ENCODE measurements at regions not wholly inside any gene's neighbourhood (a gene's known extent, or its start where the extent isn't known, plus 50 kb on each side); places are given as distances from the start of the nearest gene placed in this dataset.

DNA sequence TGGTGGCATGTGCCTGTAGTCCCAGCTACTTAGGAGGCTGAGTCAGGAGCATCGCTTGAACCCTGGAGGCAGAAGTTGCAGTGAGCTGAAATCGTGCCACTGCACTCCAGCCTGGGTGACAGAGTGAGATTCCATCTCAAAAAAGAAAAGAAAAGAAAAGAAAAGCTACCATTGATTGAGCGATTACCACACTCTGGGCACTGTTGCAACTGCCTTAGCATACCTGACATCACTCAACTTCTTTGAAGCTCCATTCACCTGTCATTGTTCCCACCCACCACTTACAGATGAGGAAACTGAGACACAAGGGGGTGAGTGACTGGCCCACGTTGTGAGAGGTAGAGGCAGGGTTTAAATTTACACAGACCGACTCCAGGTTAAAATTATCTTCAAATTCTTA lies 442.1 kb upstream of the SULF2 start:
- TF ChIP-seq ETV5 (CRISPR knock-in tag; IDR thresholded peaks at IDR 0.05; ENCODE audit: borderline replicate concordance) (no peak), ZNF282 (IDR thresholded peaks at IDR 0.05; ENCODE audit: partially characterized antibody) (no peak), ZNF260 (CRISPR knock-in tag; IDR thresholded peaks at IDR 0.05; ENCODE audit: borderline replicate concordance, low read depth) (no peak), RFX5 (IDR thresholded peaks at IDR 0.05; ENCODE audit: low read depth, low read length) (no peak), ZZZ3 (CRISPR knock-in tag; IDR thresholded peaks at IDR 0.05; ENCODE audit: borderline replicate concordance) (no peak), SMC3 (IDR thresholded peaks at IDR 0.05; ENCODE audit: low read length) (no peak), GLI4 (CRISPR knock-in tag; IDR thresholded peaks at IDR 0.05; ENCODE audit: borderline replicate concordance) (no peak), MXI1 (IDR thresholded peaks at IDR 0.05; ENCODE audit: borderline replicate concordance, low read depth, low read length) (no peak)
- TF ChIP-seq, protein P1, sequence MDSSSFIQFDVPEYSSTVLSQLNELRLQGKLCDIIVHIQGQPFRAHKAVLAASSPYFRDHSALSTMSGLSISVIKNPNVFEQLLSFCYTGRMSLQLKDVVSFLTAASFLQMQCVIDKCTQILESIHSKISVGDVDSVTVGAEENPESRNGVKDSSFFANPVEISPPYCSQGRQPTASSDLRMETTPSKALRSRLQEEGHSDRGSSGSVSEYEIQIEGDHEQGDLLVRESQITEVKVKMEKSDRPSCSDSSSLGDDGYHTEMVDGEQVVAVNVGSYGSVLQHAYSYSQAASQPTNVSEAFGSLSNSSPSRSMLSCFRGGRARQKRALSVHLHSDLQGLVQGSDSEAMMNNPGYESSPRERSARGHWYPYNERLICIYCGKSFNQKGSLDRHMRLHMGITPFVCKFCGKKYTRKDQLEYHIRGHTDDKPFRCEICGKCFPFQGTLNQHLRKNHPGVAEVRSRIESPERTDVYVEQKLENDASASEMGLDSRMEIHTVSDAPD (CRISPR knock-in tag; IDR thresholded peaks at IDR 0.05): no peak
- TF ChIP-seq, protein P2, sequence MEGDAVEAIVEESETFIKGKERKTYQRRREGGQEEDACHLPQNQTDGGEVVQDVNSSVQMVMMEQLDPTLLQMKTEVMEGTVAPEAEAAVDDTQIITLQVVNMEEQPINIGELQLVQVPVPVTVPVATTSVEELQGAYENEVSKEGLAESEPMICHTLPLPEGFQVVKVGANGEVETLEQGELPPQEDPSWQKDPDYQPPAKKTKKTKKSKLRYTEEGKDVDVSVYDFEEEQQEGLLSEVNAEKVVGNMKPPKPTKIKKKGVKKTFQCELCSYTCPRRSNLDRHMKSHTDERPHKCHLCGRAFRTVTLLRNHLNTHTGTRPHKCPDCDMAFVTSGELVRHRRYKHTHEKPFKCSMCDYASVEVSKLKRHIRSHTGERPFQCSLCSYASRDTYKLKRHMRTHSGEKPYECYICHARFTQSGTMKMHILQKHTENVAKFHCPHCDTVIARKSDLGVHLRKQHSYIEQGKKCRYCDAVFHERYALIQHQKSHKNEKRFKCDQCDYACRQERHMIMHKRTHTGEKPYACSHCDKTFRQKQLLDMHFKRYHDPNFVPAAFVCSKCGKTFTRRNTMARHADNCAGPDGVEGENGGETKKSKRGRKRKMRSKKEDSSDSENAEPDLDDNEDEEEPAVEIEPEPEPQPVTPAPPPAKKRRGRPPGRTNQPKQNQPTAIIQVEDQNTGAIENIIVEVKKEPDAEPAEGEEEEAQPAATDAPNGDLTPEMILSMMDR (CRISPR knock-in tag; IDR thresholded peaks at IDR 0.05): no peak
- TF ChIP-seq, protein P3, sequence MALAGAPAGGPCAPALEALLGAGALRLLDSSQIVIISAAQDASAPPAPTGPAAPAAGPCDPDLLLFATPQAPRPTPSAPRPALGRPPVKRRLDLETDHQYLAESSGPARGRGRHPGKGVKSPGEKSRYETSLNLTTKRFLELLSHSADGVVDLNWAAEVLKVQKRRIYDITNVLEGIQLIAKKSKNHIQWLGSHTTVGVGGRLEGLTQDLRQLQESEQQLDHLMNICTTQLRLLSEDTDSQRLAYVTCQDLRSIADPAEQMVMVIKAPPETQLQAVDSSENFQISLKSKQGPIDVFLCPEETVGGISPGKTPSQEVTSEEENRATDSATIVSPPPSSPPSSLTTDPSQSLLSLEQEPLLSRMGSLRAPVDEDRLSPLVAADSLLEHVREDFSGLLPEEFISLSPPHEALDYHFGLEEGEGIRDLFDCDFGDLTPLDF (CRISPR knock-in tag; IDR thresholded peaks at IDR 0.05): no peak
- TF ChIP-seq, protein P4, sequence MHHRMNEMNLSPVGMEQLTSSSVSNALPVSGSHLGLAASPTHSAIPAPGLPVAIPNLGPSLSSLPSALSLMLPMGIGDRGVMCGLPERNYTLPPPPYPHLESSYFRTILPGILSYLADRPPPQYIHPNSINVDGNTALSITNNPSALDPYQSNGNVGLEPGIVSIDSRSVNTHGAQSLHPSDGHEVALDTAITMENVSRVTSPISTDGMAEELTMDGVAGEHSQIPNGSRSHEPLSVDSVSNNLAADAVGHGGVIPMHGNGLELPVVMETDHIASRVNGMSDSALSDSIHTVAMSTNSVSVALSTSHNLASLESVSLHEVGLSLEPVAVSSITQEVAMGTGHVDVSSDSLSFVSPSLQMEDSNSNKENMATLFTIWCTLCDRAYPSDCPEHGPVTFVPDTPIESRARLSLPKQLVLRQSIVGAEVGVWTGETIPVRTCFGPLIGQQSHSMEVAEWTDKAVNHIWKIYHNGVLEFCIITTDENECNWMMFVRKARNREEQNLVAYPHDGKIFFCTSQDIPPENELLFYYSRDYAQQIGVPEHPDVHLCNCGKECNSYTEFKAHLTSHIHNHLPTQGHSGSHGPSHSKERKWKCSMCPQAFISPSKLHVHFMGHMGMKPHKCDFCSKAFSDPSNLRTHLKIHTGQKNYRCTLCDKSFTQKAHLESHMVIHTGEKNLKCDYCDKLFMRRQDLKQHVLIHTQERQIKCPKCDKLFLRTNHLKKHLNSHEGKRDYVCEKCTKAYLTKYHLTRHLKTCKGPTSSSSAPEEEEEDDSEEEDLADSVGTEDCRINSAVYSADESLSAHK (CRISPR knock-in tag; IDR thresholded peaks at IDR 0.05; ENCODE audit: borderline replicate concordance): no peak
